DOHH2 (cell line): ENCODE measurements at regions not wholly inside any gene's neighbourhood (a gene's known extent, or its start where the extent isn't known, plus 50 kb on each side); places are given as distances from the start of the nearest gene placed in this dataset.

ENCODE experiments used
- CTCF ChIP-seq: fragments of 200-600 bp; sonication (generic); IDR thresholded peaks from one replicate; pipeline ENCODE4 v1.5.1; 2014; ENCODE audit warnings: antibody characterized with exemption, mild to moderate bottlenecking, low read depth, low read length; ENCODE audit not compliant: poor library complexity, severe bottlenecking
- EZH2phosphoT487 ChIP-seq: fragments of 200-600 bp; sonication (generic); IDR thresholded peaks from 2 replicates; pipeline ENCODE4 v1.6.1; 2017; ENCODE audit warnings: borderline replicate concordance, mild to moderate bottlenecking, antibody characterized with exemption, low read length, moderate library complexity, mixed read lengths

GRCh38 chr10:58936364-58936763 is 240.1 kb upstream of the PHYHIPL start:
- no peak for TF ChIP-seq CTCF
- TF ChIP-seq EZH2phosphoT487 = no peak
